ENCODE measurements at regions not wholly inside any gene's neighbourhood (a gene's known extent, or its start where the extent isn't known, plus 50 kb on each side); places are given as distances from the start of the nearest gene placed in this dataset.

- DNase-seq (ENCODE audit: extremely low spot score, insufficient read length, low read depth) (no peak), FAIRE-seq (no peak)
Observed at GRCh38 chr6:90346729-90347128, 50.1 kb upstream of the BACH2 start.

All from GM18507 (cell line).